ENCODE measurements at regions not wholly inside any gene's neighbourhood (a gene's known extent, or its start where the extent isn't known, plus 50 kb on each side); places are given as distances from the start of the nearest gene placed in this dataset.

DNA sequence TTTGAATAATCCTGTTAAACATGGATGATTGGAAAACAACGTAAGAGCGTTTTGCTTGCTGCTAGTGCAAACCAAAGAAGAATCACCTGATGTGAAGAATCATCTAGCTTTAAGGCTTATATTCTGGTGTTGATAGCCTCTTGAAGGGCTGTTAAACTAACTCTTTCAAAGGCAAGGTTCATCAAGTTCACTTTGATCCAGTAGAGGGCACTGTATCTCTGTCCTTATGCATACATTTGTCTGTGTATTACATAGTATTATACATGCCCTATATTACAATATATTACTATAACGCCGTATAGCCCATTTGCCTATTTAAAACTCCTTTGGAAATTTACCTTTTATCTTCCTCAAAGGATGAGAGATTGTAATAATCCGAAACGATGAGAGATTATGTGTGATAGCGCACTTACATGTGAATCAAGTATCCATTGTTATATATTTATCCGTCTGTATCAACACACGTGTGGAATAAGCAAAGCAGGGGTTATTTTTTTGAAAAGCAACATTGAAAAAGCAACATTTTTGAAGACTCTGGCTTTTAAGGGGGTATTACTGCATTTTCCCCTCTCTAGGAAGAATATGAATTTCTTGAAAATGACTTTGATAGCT, 50.8 kb upstream of the NRN1 start:
- TF ChIP-seq, protein P1, sequence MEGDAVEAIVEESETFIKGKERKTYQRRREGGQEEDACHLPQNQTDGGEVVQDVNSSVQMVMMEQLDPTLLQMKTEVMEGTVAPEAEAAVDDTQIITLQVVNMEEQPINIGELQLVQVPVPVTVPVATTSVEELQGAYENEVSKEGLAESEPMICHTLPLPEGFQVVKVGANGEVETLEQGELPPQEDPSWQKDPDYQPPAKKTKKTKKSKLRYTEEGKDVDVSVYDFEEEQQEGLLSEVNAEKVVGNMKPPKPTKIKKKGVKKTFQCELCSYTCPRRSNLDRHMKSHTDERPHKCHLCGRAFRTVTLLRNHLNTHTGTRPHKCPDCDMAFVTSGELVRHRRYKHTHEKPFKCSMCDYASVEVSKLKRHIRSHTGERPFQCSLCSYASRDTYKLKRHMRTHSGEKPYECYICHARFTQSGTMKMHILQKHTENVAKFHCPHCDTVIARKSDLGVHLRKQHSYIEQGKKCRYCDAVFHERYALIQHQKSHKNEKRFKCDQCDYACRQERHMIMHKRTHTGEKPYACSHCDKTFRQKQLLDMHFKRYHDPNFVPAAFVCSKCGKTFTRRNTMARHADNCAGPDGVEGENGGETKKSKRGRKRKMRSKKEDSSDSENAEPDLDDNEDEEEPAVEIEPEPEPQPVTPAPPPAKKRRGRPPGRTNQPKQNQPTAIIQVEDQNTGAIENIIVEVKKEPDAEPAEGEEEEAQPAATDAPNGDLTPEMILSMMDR (conservative IDR thresholded peaks at IDR 0.05; ENCODE audit: low read depth, low read length) = peak; percentile 72
- TF ChIP-seq EZH2 (IDR thresholded peaks at IDR 0.05; ENCODE audit: borderline replicate concordance, low read depth, low read length, poor library complexity, severe bottlenecking) = no peak

All from A673 (cell line).